ENCODE measurements at regions not wholly inside any gene's neighbourhood (a gene's known extent, or its start where the extent isn't known, plus 50 kb on each side); places are given as distances from the start of the nearest gene placed in this dataset.

- ATAC-seq (no peak), DNase-seq (ENCODE audit: low spot score) (no peak)
These were observed 323.7 kb upstream of the CDH11 start for GRCh38 chr16:65445313-65446260.

GRCh38 chr16:65441501-65441900, 319.6 kb upstream of the CDH11 start:
- no peak for ATAC-seq
- DNase-seq (ENCODE audit: low spot score): no peak

DNA sequence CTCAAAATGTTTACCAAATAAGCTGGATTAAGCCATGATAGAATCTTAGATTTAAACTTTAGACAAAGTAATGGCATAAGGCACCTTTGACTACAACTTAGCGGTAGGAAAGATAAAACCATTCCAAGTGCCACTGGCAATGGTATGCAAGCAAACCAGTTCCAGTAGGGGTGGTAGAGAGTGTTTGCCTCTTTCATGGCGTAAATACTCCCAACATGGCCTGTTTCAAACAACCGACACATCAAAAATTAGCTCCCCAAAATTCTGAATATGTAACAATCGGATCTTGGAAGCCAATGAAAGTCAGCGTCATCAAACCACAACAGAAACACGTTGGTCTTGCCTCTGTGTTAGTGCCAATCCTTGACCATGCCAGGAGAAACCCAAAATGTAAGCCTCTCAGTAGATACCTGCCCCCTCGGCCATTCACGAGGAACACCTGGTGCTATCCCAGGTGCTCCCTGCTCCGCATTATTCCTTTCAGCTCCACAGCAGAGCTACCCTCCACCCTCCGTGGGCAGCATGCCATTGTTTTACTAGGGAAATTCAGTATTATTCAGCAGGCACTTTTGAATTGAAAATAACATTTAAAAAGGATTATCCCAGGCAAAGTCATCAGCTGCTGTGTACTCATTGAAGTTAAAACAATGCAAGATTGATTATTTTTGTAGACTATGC, 307.8 kb upstream of the CDH11 start:
- DNase-seq (ENCODE audit: low spot score) (no peak), ATAC-seq (no peak)

GRCh38 chr16:65426484-65426883, 304.6 kb upstream of the CDH11 start:
- ATAC-seq (no peak), DNase-seq (ENCODE audit: low spot score) (no peak)

- DNase-seq (ENCODE audit: low spot score) (no peak), ATAC-seq (no peak)
These were observed 301.1 kb upstream of the CDH11 start for GRCh38 chr16:65422934-65423333.

GRCh38 chr16:65421596-65421995, 299.7 kb upstream of the CDH11 start:
- ATAC-seq: no peak
- DNase-seq (ENCODE audit: low spot score): no peak

DNA sequence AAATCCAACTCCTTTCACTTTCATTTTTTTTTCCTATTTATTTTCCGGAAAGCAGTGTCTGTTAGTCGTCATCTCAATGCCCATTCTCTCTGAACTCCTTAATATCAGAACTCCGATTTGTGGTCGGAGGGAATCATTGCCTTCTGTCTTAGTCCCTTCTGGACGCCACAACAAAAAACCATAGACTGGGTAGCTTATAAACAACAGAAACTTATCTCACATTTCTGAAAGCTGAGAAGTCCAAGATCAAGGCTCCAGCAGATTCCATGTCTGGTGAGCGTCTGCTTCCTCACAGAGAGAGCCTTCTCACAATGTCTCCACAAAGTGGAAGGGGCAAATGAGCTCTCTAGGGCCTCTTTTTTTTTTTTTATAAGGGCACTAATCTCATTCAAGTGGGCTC, 296.6 kb upstream of the CDH11 start:
- DNase-seq (ENCODE audit: low spot score) (no peak), ATAC-seq (no peak)

DNA sequence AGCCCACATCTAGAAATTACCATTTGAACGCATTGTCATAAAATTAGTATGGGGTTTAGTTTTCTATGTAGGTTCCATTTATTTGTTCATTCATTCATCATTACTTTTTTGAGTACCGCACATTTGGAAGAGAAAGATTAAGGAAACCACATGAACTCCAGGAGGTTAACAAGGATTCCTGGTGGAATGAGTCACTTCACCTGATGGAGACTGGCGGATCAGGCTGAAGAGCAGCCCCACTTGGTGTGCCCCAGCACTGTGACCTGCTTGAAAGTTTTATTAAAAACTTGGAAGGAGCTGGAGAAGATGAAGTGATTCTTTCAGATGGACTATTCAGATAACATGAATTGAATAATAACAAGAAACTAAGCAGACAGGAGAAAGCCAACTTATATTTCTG, 293.6 kb upstream of the CDH11 start:
- ATAC-seq (no peak), DNase-seq (ENCODE audit: low spot score) (no peak)

GRCh38 chr16:65414284-65414984, 292.6 kb upstream of the CDH11 start:
- ATAC-seq: no peak
- DNase-seq (ENCODE audit: low spot score): no peak

DNA sequence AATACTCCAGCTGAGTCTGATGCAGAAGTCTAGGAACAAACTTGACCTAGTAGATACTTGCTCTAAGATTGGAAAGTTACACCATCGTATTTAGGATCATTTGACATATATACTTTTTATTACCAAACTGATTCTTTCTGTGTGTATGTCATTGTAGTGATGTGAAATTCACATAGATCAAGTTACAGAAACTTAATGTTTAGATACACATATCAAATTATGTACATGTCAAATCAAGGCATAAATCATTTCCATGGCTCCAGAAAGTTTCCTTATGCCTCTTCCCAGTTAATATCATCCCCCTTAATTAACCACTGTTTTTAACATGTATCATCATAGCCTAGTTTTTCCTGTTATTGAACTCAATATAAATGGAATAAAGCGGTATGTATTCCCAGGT, 292.0 kb upstream of the CDH11 start:
- DNase-seq (ENCODE audit: low spot score) (no peak), ATAC-seq (no peak)

- ATAC-seq: no peak
- no peak for DNase-seq (ENCODE audit: low spot score)
These were observed 288.9 kb upstream of the CDH11 start for GRCh38 chr16:65410801-65411200.

DNA sequence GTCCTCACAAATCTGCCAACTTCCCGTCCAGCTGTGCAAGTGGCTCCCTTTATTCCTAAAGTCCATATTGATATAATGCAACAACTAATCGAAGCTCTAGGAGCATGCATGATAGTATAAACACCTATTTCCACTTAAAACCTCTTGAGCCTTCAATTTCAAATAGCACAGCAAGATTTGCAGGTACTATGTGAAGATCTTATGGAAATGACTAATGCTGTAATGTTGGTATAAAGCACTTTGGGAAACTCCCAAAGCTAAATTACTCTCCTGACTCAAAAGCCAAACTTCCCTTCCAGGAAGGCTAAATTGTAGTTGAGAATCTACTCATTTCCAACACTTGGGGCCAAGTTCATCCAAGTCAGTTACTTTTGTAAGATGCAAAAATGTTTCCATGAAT, 287.6 kb upstream of the CDH11 start:
- DNase-seq (ENCODE audit: low spot score): no peak
- ATAC-seq: no peak

DNA sequence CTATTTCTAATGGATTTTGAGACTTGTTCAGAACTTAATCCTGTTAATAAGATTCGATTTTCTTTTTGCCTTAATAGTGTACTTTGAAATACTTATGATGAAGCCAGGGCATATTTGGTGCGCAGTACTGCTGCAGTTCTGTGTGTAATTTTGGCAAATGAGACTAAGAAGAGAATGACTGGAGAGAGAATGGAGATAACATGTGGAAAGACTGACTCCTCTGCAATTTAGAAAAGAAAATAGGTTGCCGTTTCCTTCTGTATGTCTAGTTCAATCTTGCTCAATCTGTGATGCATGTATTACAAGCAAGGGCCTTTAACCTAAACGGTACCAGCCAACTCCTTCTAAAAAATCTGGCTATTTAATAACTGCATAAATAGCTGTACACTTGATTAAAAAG, 285.1 kb upstream of the CDH11 start:
- DNase-seq (ENCODE audit: low spot score) (no peak), ATAC-seq (no peak)

DNA sequence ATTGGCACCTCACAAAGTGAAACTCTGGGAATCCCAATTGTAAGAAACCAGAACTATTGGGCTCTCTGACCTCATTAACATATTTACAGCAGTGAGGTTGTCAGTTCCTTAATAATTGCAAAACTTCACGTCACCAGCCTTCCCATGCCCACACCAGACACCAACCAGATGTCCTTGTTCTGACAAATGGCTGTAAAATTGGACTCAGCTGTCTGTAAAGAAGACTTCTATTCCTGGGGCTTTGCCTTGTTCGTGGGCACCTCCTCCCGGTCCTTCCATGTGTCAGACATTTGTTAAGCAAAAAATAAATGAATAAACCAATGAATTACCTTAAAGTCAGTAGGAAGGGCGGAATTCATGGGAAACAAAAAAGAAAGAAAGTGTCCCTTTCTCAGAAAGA, 284.3 kb upstream of the CDH11 start:
- no peak for DNase-seq (ENCODE audit: low spot score)
- ATAC-seq: no peak

DNA sequence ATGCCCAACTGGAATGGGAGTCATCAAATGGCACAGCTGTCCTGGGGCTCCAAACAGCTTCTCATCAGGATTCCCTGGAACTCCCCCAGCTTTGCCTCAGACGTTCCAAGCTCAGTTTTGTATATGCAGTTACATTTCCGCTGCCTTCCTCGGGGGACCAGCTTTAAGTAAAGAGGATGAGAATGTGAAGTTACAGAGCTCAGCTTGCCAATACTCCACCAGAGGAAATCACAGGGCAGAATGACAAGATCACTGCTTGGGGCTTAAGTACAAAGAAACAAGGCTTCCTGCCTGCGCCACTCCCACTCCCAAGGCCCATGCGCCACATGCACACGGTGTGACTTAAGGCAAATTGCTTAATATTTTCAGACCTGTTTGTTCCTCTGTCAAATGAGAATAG, 272.4 kb upstream of the CDH11 start:
- DNase-seq (ENCODE audit: low spot score) (no peak), ATAC-seq (no peak)

DNA sequence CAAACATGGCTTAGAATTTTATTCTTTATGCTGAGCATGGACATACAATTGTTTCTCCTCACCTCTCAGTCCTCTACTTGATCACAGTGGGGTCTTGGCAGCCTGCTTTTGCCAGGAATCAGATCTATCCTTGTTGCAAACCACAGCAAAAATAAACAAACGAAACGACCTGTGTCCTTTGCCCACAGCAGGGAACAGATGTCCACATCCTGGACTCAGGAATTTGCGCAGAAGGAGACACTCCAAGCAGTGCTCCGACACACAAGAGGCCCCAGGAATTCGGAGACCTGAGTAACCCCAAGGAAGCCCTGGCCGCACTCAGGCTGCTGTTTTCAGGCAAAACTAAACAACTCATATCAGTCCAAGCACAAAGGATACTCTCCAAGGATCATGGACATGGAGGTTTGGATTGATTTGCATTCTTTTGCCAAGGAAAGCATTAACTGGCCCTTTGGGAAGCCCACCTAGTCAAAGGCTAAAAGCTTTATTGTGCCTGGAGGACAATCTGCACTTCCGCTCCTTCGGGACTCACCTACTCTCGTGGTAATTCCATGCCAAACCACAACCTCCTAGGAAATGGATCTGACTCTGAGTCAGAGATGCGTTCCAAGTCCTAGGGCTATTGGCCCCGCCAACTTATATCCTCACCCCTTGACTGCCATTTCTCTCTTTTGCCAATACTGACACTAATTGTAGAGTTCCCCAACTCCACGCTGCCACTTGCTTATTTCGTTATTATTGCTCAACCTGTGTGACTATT, 271.1 kb upstream of the CDH11 start:
- ATAC-seq (no peak), DNase-seq (ENCODE audit: low spot score) (no peak)

DNA sequence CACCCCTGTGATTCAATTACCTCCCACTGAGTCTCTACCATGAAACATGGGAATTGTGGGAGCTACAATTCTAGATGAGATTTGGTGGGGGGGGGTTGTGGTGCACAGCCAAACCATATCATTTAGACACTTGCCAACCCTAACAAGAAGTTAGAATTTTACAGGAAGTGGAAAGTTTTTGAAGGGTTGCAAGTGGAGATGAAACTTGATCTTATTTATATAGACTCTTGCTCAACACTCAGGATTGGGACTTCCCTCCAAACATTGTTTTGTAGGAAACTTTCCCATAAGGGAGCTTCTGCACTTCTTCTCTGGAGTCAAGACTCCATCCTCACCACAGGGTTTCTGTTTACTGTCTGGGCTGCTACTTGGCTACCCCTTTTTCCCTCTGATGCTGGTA, 266.7 kb upstream of the CDH11 start:
- DNase-seq (ENCODE audit: low spot score) (no peak), ATAC-seq (no peak)

DNA sequence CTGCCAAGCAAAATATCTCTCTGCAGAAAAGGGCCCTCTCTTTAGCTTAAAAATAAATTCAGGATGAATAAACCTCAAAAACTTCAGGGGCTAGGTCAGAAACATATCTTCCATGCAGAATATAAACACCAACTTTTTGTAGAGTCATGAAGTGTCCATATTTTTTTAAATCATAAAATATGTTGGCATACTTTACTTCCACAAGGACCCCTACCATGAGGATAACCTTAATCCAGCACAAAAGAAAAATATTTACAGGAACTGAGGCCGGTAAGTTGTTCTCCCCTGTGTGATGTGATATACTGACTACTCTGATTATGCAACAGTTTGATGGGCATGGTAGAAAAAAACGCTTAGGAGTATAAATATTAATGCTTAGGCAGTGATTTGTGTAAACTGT, 264.8 kb upstream of the CDH11 start:
- ATAC-seq: no peak
- DNase-seq (ENCODE audit: low spot score): no peak

GRCh38 chr16:65384441-65384840, 262.6 kb upstream of the CDH11 start:
- ATAC-seq: no peak

DNA sequence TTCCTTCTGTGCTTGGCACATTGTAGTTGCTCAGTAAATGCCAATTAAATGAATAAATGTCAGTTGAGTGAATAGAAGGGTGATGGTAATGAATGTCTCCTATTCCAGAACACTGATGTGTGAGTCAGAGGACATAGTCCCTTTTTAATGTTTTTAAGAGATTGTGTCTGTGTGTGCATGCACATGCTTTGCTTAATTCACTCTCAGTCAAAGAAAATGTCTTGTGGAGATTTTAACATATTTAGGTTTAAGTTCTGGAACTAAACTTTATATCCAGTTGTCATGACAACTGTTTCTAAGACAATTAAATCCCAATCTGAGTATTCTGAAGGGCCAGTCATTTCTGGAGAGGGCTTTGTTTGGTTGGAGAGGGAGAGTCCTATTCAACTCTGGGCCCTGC, 255.3 kb upstream of the CDH11 start:
- ATAC-seq: no peak
- DNase-seq (ENCODE audit: low spot score): no peak

More at GRCh38 chr16:65384441-65384840, 262.6 kb upstream of the CDH11 start:
- no peak for DNase-seq (ENCODE audit: low spot score)

- no peak for ATAC-seq
These were observed 254.7 kb upstream of the CDH11 start for GRCh38 chr16:65376601-65377000.

More at GRCh38 chr16:65376601-65377000, 254.7 kb upstream of the CDH11 start:
- no peak for DNase-seq (ENCODE audit: low spot score)

Measured in left lobe of liver (tissue), 2 donors.